Limb (tissue), 2 donors: ENCODE measurements at regions not wholly inside any gene's neighbourhood (a gene's known extent, or its start where the extent isn't known, plus 50 kb on each side); places are given as distances from the start of the nearest gene placed in this dataset.

Experiments
- DNase-seq, 2 donors: peaks; one replicate each; pipeline ENCODE4 v3.0.0-alpha.2; 2016; ENCODE audit errors: extremely low spot score in 2 of 2

DNA sequence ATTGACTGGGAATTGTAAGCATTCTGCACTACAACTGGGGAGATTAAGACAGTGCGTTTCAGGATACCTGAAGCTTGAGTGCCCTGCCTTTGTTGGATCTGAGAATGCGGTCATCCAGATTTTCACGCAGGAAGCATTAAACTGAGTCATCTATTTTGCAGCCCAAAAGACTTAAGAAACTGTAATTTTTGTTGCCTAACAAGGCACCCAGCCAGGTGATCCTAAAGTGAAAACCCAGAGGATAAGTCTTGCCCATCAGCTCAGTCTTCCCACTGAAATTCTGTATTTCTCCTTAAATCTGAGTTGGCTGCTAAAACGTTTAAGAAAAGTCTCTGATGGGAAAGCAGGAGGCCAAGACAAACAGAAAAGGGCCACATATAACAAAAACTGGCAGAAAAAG is 242.5 kb upstream of the TMCO5A start:
- peak in 1 of 2 donors; percentile 12 for DNase-seq

DNA sequence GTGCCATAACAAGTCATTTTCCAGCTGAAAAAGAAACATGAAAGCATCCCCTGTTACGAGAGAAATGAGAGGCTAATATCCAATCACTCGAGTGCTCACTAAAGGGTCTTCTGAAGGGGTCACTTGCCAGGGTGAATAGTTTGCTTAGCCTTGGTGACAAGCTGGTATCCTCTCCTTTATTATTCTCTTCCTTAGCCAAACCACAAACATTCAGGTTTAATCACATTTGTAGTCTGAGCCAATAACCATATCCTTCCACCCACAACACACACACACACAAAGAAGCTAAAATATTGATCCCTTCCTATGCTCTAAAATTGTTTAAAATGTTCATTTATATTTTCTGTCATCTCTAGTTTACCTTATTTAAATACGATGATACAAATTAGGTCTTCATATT is 240.5 kb upstream of the TMCO5A start:
- no peak for DNase-seq

DNA sequence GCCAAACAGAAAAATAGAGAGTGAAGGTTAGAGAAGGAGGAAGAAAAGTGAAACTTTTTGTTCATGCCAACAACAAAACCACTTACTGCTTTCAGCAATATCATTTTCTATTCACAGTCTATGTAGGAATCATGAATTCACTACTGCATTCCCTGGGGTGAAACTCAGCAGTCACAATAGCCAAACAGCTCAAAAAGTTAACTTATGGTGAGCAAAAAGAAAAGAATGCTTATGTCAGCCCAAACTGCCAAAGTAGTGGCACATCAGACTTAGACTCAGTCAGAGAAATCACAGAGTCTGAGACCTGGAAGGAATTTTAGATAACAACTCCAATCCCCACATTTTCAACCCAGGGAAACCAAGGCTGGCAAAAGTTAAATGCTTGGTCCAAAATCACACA is 238.7 kb upstream of the TMCO5A start:
- no peak for DNase-seq

DNA sequence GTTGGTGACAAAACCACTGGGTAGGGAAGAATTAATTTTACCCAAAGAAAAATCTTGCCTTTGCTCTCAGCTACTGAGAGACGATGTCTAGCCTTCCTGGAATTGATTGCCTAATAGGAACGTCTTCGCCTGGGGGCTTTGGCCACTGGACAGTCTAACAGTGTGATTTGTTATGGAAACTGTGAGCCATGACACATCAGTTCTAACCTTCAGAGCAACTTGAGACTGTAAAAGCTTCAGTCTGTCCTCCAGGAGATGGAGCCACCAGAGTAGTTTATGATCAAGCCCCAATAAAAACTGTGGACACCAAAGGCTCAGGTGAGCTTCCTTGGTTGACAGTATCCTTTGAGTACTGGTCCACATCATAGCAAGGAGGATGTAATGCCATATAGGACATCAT is 235.8 kb upstream of the TMCO5A start:
- no peak for DNase-seq

DNA sequence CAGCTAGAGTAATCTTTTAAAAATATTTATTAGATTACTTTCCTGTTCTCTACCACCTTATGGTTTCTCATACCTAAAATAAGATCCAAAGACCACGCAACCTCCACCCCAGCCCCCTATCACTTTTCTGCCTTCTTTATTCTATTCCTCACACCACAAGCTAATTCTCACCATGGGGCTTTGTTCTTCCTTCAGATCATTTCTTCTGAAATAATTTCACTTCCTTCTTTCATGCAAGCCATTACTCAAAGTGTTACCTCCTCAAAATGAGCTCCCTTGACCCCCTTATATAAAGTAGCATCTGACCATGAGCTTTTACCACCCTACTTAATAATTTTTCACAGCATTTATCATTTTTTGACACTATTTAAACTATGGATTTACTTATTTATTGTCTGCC is 233.2 kb upstream of the TMCO5A start:
- DNase-seq = no peak

DNA sequence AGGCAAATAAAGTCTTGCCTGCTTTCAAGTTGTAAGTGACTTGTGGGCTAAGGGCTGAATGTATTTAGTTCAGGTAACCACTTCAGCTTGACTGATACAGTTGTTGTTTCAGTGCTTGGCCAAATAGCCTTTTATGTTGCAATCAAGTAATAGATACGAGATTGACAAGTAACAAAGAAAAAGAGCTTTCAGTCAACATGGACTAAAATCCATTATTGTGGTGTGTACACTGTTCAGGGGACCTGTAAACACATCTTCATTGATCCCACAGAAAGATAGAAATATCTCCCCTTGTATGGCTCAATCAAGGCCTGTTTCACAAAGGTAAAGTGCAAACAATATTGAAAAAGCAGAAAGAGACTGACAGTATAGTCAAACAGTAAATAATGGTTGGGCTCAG is 224.8 kb upstream of the TMCO5A start:
- DNase-seq = no peak

DNA sequence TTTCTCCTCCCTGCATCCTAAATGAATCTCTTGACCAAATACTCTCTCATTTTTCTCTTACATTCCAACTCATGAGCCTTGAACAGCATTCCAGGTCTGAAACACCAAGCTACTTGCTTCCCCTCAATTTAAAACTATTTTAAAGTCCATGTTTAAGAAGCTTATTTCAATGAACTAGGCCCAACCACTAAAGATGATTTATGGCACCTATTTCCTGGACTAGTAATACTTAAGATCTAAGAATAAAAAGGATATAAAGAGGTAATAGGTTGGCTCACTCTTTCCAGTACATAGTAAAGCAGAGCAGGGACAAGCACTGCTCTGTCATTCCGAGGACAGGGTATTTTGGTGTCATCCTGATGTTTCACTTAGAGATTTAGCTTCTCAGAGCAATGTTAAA is 219.3 kb upstream of the TMCO5A start:
- DNase-seq = no peak

DNA sequence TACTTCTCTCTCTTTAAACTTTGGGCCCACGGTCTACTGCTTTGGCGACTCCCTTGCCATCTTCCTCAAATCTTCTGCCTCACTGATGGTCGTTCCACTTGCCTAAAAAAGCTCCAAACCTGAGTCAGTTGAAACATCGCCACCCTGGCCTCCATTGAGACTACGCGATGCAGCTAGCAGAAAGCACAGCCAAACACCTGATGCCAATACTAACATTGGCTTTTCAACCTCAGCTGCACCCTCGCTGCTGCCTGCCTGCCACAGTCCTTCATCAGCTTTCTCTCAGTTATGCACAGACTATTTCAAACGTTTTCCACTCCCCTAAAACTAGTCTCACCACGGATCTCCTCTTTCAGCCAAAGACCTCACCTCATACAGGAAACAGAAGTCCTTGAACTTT is 214.2 kb upstream of the TMCO5A start:
- DNase-seq = no peak

DNA sequence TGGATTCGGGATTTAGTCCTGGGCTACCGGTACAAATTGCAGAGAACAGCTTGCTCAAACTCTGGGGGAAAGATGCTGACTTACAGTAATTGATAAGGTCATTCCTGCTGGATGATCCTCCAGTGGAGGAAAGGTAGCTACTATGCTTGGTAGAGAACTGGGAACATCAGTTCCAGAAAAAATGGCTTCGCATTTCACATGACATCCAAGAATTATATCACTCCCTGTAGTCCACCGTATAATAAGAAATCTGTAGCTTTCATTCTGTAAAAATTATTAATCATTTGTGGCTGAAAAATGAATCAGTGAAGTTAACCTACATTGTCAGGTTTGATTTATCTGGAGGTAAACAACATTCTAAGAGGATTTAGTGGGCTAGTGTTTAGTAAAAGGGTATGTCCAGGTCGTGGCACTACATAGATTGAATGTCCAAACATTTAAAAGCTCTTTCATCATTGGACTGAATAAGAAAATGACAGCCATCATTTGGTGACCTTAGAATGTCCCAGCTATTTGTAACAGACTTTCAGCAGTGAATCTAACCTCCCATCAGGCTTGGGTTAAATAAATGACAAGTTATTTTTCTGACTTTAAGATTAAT is 203.2 kb upstream of the TMCO5A start:
- no peak for DNase-seq

DNA sequence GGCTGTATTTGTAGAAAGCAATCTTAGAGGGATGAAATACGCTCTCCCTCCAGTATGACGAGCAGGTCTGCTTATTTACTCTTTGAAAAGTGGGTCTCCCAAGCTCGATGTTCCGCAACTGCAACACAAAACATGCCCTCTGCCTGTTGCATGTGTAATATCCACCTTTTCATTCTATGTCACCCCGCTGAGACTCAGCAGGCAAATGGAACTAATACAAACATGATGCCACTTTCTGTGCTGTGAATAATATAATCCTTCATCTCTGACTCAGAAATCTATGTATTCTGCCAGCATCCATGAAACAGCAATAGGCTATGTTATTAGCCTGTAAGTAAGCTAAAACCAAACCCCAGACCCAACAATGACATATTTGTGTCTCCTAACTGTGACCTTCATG is 200.8 kb upstream of the TMCO5A start:
- no peak for DNase-seq

DNA sequence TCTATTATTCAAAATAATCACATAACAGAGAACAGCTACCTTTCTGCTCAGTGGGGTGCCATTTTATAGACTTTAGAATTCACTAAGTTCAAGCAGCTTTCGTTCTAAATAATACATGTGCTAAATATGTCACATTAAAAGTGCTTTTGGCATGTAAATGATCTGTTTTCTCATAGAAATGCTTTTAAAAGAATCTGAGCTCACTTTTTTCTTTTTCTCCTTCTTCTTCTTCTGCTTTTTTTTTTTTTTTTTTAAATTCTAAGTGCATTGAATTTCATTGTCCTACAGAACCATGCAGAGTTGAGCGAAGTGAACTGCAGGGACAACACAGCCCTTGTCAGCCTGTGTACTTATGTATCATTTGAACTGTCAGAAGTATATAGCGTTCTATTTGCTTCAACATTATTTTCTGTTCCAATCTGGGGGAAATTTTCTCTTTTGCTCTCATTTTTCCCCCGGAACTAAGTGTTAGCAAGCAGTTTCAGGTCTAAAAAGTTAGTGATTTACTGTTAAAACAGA is 193.8 kb upstream of the TMCO5A start:
- no peak for DNase-seq

DNA sequence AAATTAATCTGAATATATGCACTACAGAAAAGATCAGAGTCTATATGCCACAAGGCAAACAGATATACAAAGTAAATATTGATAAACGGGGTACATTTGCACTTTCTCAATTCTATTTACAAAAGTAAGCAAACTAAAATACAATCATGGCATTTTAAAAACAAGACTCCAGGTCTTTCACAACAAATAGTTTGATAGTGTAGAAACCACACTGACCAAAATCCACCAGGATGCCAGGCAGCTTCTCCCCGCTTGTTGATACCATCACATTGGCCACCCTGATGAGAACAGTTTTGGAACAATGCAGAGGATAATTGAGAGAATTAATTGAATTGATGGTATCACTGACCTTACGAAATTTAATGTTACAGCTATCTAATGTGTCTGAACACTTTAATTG is 190.6 kb upstream of the TMCO5A start:
- no peak for DNase-seq

DNA sequence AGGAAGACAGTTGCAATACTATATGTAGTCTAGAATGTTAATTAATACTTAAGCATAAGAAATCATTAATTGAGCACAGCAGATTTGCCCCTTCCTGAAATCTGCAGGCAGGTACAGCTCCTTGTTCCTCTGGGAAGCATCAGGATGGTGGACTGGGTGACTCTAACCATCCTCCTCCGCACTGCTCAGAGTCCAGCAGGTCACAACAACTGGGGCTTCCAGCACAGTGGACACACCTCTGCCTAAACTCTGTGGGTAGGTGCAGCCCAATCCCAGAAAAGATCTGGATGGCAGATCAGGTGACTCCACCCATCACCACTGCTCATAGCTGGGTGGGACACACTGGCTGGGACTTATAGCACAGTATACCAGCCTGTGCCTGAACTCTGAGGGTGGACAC is 189.9 kb upstream of the TMCO5A start:
- DNase-seq = no peak

DNA sequence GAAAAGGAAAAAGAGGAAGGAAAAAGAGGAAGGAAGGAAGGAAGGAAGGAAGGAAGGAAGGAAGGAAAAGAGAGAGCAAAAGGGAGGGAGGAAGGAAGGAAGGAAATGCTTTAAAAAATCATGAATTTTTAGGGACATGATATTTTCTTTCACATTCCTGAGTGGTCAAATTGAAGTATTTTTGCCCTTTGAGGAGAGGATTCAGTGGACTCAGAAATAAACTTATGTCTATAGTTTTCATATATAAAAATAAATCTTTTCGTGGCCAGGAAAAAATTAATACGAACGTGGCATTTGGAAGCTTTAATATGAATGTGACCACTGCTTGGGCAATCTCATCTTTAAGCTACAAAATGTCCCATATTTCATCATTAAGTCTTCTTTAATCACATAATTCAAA is 183.0 kb upstream of the TMCO5A start:
- no peak for DNase-seq

DNA sequence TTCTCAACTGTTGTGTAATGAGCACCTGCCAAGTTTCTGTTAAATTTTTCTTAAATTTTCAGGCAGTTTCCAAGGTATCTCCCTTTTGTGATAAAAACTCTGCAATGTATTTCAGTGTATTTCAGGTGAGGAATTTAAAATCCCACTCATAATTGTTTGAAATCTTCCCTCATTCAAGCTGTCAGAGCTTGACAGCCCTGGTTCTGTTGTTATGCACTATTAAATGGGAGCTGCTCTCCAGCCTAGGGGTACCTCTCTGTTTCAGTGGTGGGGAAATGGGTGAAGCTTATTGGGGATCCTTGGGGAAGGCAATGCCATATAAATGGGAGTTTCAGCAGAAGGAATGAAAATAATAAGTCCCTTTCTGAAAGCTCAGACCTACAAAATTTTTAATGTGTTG is 178.0 kb upstream of the TMCO5A start:
- DNase-seq = no peak

DNA sequence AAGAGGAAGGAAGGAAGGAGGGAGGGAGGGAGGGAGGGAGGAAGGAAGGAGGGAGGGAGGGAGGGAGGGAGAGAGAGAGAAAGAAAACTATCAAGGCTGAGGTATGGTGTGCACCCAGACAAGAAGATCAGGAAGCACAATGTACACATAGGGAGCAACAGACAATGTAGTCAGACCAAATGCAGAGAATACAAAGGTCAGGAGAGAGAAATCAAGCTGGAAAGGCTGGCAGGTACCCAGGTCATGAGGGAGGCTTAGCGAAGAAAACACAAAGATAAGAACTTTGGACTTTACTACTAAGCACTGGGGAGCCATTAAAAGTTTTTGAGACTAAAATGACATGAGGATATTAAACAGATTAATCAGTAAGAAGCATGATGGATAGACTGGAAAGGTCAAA is 176.0 kb upstream of the TMCO5A start:
- no peak for DNase-seq

DNA sequence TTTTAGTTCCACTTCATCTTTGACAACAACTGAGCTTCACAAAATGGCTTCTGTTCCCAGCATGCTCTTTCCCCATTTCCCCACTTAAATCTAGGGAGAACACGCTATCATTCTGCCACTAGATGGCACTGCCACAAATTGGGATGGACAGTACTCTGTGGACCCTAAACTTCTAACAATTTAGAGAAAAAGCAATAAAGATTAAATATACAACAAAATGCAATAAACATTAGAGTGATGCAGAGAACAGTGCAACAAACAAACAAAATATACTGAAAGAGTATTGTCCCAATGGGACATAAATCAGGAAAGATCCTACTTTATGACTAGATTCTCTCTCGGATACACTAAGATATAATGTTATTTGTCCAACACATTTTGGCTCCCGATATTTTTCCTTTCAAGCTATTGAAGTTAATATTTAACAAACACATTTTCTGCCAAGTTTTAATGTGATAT is 169.7 kb upstream of the TMCO5A start:
- DNase-seq = no peak

DNA sequence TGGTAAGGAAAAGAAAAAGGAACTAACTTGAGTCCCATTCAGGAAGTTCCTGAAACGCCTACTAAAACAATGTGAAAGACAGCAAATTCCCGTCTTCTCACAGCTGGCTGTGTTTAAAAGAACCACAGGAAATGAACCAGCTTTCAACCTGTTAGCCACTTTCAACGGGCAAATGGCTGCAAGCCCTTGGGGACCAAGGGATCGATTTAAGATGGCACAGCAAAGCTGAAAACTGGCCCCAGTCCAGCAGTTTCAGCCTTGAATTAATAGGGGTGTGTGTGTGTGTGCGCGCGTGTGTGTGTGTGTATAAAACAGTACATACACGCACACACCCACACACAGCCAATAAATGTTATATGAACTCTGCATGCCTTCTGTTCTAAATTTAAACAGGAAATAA is 168.7 kb upstream of the TMCO5A start:
- DNase-seq = peak in 1 of 2 donors; percentile 34

DNA sequence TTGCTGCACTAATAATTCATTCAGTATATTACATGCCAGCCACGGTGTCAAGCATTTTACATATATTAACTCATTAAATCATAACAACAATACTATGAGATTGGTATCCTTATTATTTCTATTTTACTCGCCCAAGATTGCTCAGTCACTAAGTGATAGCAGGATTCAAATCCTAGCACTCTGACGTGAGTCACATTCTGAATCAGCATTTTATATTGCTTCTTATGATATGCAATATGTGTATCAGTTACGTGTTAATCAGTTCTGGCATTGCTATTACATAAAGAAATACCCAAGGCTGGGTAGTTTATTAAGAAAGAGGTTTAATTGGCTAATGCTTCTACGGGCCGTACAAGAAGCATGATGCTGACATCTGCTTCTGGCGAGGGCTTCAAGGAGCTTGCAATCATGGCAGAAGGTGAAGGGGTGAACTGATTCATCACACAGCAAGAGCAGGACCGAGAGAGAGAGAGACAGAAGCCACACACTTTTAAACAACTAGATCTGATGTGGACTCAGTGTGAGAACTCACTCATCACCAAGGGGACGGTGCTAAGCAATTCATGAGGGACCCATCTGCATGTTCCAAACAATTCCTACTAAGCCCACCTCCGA is 166.5 kb upstream of the TMCO5A start:
- no peak for DNase-seq

DNA sequence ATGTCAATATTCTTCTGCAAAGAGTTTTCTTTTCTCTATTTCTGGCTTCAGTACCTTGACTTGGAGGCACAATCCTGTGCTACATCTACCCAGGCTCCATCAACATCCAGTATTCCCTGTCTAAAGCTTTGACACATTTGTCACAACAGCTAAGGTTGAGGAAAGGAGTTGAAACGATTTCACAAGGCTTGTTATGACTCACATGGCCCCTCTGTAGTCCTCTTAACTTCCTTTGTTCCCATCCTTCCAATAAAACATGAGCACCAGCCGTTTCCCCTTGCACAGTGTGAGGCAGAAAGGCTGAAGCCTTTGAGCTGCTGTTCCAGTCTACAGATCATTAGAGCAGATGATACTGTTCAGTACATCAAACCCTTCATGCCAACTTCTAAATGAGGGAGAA is 163.0 kb upstream of the TMCO5A start:
- DNase-seq = no peak

DNA sequence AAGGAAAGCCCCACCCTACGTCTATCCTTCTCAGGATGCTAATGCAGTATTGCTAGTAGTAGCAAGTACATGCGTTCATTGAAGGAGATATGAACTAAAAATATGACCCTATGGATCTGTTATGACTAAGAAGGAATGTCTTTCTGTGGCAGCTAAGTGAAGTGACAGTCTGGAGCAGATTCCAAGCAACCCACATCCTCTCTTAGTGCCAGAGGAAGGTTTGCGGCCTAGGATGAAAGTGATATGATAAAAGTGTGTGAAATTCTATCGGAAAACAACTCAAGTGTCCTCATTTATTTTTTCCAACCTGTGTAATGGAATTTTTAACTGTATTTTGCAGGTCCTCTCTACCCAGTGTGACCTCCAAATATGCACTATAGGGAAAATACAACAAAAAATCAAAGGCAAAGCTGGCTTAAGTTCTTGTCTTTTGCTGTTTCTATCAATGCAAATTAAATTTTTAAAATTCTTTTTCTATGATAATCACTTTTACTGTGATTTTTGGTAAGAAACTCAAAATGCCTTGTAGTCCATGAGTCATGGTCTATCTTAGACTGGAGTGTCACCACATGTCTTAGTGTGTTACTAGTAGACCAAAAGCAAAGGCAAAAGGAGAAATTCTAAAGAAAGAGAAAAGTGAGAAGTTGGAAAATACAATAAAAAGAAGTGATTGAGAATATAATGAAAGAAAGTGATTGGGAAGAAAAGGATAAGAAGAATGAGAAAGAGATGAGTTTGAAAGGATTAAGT is 161.2 kb upstream of the TMCO5A start:
- no peak for DNase-seq

DNA sequence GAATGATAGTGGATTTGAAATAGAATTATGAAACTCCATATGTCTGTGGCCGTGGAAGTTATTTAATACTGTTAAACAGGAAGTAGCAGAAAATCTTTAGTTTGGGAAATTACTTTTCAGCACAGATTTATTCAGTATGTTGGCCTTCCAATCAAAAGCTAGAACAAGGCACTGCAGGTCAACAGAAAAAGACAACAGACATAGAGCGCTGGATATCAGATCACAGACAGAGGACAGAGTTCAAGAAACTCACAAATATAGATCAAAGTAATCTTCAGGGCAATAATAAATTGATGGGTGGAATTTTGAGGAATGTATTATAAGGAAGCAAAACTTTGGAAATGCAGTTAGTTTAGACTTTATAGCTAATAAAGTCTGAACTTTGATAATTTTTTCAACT is 159.5 kb upstream of the TMCO5A start:
- DNase-seq = no peak

DNA sequence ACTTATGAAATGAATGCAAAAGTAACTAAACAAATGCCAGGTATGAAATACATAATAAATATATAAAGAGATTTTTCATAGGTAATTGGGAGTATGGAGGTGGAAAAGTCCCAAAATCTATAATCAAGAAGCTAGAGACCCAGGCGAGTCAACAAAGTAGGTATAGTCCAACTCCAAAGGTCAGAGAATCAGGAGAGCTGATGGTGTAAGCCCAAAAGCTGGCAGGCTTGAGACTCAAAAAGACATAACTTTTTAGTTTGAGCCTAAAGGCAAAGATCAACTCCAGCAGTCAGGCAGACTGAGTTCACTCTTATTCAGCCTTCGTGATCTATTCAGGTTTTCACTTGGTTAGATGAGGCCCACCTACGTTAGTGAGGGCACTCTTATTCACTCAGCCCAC is 157.4 kb upstream of the TMCO5A start:
- DNase-seq = no peak
